ENCODE measurements at regions not wholly inside any gene's neighbourhood (a gene's known extent, or its start where the extent isn't known, plus 50 kb on each side); places are given as distances from the start of the nearest gene placed in this dataset.

GRCh38 chr2:67037655-67038054 is 359.5 kb upstream of the ETAA1 start:
- intact Hi-C loops (cut with DNase I), result no loop called here
- DNase-seq, result no peak
- ATAC-seq, result no peak
- no peak for TF ChIP-seq CTCF (IDR thresholded peaks at IDR 0.05)
- Histone ChIP-seq H3K4me1 (no peaks in the 10 kb centered on the region), H3K27ac (no peak overlapping the region), H3K27me3 (no peaks in the 10 kb centered on the region), H3K4me3 (no peak overlapping the region), H3K36me3 (no peaks in the 10 kb centered on the region), H3K9me3 (no peaks in the 10 kb centered on the region)
- WGBS, 2 donors, result 85 to 86% methylated on average over 8 of the region's 8 CpGs

- Histone ChIP-seq H3K27ac (no peak overlapping the region), H3K4me1 (no peaks in the 10 kb centered on the region), H3K36me3 (no peaks in the 10 kb centered on the region), H3K27me3 (no peaks in the 10 kb centered on the region), H3K4me3 (no peak overlapping the region), H3K9me3 (no peaks in the 10 kb centered on the region)
- 92 to 97% methylated on average over 3 of the region's 3 CpGs for WGBS, 2 donors
- intact Hi-C loops (cut with DNase I), result no loop called here
- TF ChIP-seq CTCF (IDR thresholded peaks at IDR 0.05), result no peak
- DNase-seq (no peak), ATAC-seq (no peak)
These were observed 358.9 kb upstream of the ETAA1 start for GRCh38 chr2:67038195-67038594.

GRCh38 chr2:67039058-67039457 is 358.1 kb upstream of the ETAA1 start:
- Histone ChIP-seq H3K36me3 (no peaks in the 10 kb centered on the region), H3K9me3 (no peaks in the 10 kb centered on the region), H3K4me1 (no peaks in the 10 kb centered on the region), H3K27ac (no peak overlapping the region), H3K27me3 (no peaks in the 10 kb centered on the region), H3K4me3 (no peak overlapping the region)
- ATAC-seq, result no peak
- 79 to 89% methylated on average over 3 of the region's 3 CpGs for WGBS, 2 donors
- no peak for TF ChIP-seq CTCF (IDR thresholded peaks at IDR 0.05)
- intact Hi-C loops (cut with DNase I), result no loop called here
- no peak for DNase-seq

DNA sequence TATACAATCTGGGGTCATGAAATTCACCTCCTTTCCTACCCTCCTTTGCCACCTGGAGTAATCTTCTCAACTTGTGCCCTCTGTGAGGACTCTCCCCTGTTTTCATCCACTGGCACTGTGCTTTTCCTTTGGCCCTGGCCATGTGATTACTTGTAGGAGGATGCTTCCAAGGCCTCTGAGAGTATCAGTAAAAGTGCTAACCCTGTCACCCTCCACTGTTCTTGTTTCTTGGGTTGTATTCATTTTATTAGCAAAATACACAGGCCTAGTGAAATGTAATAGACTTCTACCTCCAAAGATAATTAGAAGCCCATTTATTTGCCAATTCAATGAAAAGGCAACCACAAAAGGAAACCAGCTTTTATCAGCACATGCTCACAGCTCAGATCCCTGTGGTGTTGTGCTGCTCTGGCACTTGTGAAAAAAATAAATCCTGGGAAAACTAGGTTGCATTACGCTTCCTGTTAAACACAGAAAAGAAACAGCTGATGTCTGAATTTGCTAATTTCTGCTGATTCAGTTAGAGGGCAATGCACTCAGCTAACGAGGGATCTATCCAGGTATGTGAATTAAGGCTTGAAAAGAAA is 357.5 kb upstream of the ETAA1 start:
- no peak for TF ChIP-seq CTCF (IDR thresholded peaks at IDR 0.05)
- Histone ChIP-seq H3K27me3 (no peaks in the 10 kb centered on the region), H3K4me1 (no peaks in the 10 kb centered on the region), H3K4me3 (no peak overlapping the region), H3K36me3 (no peaks in the 10 kb centered on the region), H3K9me3 (no peaks in the 10 kb centered on the region), H3K27ac (no peak overlapping the region)
- intact Hi-C loops (cut with DNase I), result no loop called here
- DNase-seq, result no peak
- ATAC-seq, result no peak
- WGBS, 2 donors, result 50 to 71% methylated on average over 2 of the region's 2 CpGs
